HG03135 (cell line): ENCODE measurements at regions not wholly inside any gene's neighbourhood (a gene's known extent, or its start where the extent isn't known, plus 50 kb on each side); places are given as distances from the start of the nearest gene placed in this dataset.

Experiments used
- ATAC-seq: cut with Tn5 transposase; IDR thresholded peaks from one replicate; pipeline ENCODE4 v1.9.1; 2021; ENCODE audit warnings: mild to moderate bottlenecking, moderate library complexity; ENCODE audit not compliant: unreplicated experiment

DNA sequence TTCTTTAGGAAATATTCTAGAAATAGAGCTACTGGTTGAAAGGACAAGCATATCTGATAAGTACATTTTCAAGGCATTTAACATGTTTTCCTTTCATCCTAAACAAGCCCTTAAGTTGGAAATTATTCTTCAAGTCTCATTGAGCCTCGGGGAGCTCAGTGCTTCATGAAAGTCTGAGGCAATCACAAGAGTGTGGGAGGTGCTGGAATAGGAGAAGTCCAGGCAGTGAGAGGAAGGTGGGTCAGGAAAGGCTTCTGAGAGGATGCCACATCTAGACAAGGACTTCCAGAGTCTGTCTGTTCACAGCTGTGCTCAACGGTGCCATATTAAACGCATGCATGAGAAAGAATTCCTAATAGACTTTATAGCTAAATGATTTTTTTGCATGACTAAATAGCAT lies 69.8 kb downstream of the CD83 start:
- ATAC-seq = no peak

DNA sequence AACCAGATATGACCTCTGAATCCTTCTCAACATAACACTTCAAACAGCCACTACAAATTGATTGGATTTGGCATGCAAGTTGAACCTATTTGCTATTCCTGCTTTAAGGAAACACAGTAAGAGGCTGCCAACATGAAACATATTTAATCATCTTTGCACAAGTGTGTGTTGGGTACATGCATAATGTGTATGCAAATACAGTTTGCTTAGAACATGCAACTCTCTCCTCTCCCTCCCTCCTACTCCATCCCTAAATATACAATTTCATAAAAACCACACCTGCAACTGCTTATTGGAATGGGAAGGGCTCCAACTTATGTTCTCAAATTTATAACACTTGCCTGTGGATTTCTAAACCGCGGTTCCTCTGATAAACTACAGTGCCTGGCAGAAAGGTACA lies 71.5 kb downstream of the CD83 start:
- ATAC-seq = no peak

DNA sequence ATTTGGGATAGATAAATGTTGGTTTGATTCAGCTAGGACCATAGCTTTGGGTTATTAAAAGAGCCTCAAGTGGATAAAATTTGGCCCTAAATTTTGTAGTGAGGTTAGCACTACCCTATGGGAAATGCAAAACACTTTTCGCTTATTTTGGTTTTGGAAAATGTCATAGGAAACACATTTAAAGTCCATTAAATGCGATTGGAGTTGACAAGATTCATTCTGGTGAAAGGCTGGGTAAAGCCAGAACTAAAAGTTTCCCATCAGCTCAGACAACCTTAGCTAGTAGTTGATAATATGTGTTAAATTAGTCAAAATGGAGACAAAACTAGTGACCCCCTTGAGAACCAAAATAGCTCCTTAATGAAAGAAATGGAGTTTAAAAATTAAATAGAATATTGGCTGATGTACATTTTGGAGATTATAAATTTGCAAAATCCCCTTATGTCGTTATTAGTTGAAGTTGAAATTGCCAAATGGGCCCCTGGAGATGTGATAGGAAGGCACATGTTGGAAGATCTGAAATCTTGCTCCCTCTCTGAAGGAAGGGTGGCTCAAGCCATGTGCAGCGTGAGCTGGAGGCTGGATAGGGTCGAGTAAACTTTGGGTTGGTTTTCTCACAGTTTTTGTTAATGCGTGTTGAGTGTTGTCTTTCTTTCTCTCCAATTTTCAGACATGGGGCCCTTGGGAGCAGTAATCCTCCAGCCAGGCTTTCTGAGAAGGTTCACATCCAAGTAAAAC lies 72.8 kb downstream of the CD83 start:
- no peak for ATAC-seq

GRCh38 chr6:14190929-14191224 lies 73.3 kb downstream of the CD83 start:
- ATAC-seq = no peak

DNA sequence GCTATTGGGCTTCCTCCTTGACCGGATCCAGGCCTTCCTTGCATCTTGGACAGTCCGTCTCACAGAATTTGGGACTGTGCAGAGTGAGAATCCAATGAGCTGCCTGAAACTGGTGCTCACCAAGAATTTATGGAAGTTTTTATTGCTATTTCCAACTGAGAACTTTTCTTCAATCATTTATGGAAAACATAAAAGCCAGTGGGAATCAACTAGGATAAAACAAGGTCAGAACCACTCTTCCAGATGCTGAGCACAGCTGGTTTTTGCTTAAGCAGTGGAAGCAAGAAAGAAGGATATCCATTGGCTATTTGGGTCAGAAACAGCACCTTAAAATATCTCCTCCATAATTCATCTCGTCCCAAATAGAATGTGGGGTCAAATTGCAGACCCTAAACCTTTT lies 74.2 kb downstream of the CD83 start:
- ATAC-seq = no peak

DNA sequence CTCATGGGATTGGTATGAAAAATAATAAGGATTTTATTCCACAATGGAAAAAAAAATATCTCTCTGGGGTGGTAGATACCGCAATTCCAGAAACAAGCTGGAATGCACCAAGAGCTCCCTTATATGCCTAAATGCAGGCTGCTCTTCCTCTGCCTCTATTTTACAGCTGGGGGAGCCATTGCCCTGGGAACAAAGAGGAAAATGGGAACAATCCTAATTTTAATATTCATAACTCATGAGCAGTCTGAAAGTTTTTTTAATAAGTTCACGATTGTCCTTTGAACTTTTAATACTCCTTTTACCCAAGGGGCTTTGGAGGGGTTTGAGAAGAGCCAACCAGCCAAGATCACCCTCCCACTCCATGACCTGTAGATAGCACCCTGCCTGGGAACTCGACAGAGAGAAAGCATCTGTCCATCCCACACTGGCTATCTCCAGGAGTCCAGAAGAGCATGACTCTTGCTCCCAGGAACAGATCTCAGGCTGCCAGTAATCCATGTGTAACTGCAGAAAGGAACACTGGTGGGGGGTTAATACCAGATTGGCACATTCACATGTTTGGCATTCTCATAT lies 74.7 kb downstream of the CD83 start:
- no peak for ATAC-seq

GRCh38 chr6:14193524-14193923 lies 76.0 kb downstream of the CD83 start:
- no peak for ATAC-seq

- ATAC-seq = no peak
These were observed 76.9 kb downstream of the CD83 start for GRCh38 chr6:14194483-14194882.

GRCh38 chr6:14194976-14195375 lies 77.4 kb downstream of the CD83 start:
- no peak for ATAC-seq

DNA sequence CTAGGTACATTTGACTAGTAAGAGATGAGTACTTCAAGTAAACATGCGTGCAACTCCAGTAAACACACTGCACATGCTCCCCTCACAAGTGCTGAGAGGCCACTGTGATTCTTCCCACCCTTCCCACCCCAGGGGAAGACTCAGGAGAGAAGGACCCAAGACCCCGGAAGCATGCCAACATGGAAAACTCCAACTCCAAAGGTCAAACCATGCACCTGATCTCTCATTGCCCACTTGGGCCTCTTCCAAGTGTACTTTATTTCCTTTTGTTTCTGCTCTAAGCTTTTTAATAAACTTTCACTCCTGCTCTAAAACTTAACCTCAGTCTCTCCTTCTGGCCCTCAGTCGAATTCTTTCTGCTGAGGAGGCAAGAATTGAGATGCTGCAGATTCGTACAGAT lies 78.5 kb downstream of the CD83 start:
- no peak for ATAC-seq

GRCh38 chr6:14197118-14197517 lies 79.5 kb downstream of the CD83 start:
- no peak for ATAC-seq

GRCh38 chr6:14200047-14200446 lies 82.5 kb downstream of the CD83 start:
- ATAC-seq = no peak

GRCh38 chr6:14202947-14203346 lies 85.4 kb downstream of the CD83 start:
- no peak for ATAC-seq

DNA sequence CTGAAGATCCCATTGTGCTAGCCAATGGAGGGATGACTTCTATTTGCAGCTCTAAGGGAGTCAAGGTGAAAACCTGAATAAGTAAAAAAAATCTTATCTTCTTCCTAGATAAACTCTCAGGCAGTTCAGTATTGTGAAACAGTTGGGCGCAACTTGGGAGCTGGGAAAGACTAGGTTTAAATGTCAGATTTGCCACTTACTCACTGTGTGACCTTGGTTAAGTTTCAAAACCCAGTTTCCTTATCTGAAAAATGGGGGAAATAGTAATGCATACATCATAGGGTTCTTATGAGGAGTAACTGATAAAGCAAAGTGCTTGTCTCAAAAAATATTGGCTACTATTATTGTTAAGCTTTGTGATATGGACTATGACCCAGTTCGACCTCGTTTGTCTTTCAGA lies 88.8 kb downstream of the CD83 start:
- ATAC-seq = no peak

GRCh38 chr6:14207448-14207847 lies 89.9 kb downstream of the CD83 start:
- no peak for ATAC-seq

DNA sequence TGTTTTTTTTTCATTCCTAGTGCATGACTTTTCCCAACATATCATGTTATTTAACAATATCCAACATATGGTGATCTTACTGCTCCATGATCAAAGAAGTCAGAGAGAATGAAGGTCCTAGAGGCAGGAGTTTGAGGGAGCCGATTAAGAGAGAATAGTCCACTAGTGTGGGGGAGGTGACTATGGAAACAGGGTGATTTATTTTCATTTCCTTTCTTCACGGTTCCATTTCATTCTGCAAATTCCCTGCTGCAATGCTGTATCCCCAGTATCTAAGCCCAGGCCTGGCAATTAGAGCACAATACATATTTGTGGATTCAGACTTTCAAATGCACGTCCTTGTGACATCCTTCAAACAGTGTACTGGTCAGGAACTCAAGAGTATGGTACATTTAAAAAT lies 91.4 kb downstream of the CD83 start:
- ATAC-seq = no peak

DNA sequence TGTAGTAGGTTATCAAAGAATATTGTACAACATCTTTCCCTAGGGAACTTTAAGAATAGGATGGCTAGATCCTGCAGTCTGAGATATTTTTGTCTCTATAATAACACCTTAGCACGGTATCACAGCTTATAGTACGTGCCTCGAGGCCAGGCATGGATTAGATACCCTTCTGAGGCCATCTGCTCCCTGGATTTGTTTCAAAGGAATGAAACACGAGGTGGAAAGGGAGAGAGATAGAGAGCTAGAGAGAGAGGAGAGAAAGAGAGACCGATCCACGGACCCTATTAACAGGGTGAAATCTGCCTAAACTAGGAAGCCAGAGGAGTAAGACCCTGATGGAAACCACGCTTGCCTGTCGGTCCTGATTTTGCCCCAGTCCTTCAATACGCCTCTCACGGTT lies 92.5 kb downstream of the CD83 start:
- no peak for ATAC-seq

GRCh38 chr6:14210663-14211561 lies 93.3 kb downstream of the CD83 start:
- peak; percentile 93 for ATAC-seq

GRCh38 chr6:14211562-14211942 lies 94.0 kb downstream of the CD83 start:
- no peak for ATAC-seq

GRCh38 chr6:14212020-14212419 lies 94.4 kb downstream of the CD83 start:
- ATAC-seq = no peak

GRCh38 chr6:14212632-14213031 lies 95.1 kb downstream of the CD83 start:
- no peak for ATAC-seq
